AG04449 (cell line): ENCODE measurements at regions not wholly inside any gene's neighbourhood (a gene's known extent, or its start where the extent isn't known, plus 50 kb on each side); places are given as distances from the start of the nearest gene placed in this dataset.

Experiments
- CTCF ChIA-PET: fragments of 350-600 bp; formaldehyde crosslinking; extraction: SDS; loops from one replicate; lab custom pipeline; 2021; ENCODE audit warnings: antibody characterized with exemption; lab: Yijun Ruan, JAX
- POLR2A ChIA-PET: fragments of 400-600, 350-600 bp; formaldehyde crosslinking; extraction: SDS; loops from one replicate; lab custom pipeline; 2020; ENCODE audit warnings: antibody characterized with exemption, inconsistent platforms; lab: Yijun Ruan, JAX
- DNase-seq: peaks from one replicate; pipeline ENCODE4 v3.0.0-alpha.2; 2010; ENCODE audit warnings: low read depth, low spot score
- H3K4me3 ChIP-seq: 2 replicates; pipeline ENCODE4 v1.5.1; 2011; ENCODE audit warnings: low read depth, mild to moderate bottlenecking, control low read depth, low read length
- CTCF ChIP-seq: IDR thresholded peaks from one replicate; pipeline ENCODE4 v1.5.1; 2011; ENCODE audit warnings: mild to moderate bottlenecking, moderate library complexity, low read length, control low read depth, inconsistent platforms; ENCODE audit not compliant: insufficient read depth; ENCODE audit errors: missing control alignments

DNA sequence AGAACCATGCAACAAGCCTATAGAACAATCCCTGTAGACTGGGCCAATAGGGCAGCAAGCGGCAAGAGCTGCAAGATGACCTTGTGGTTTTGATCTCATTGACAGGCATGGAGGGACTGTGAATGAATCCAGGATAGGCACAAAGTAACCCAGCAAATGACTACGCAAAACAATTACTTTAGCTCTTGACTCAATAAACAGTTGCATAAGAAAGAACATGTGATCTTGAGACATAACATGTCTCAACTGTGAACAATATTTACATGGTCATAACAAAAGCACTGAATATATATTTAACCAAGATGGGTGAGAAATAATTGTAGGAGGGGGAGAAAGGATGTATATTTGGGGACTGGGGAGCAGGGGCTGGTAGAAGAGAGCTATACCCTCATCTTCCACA, 313.7 kb upstream of the CDH5 start:
- DNase-seq, result no peak
- H3K4me3 ChIP-seq, result no peak overlapping the region
- CTCF ChIA-PET, result interaction anchor here (0.6 to 1.6 kb wide), 2 partner anchors 10 to 220 kb away, joined by 3 read pairs; no protein-coding TSS in a partner anchor
- no peak for TF ChIP-seq CTCF
- POLR2A ChIA-PET, result no interaction called here

GRCh38 chr16:66050991-66051390, 315.5 kb upstream of the CDH5 start:
- ChIA-PET POLR2A (no interaction called here), CTCF (interaction anchor here (1.2 kb wide), 1 partner anchor 13 kb away, joined by 3 read pairs; no protein-coding TSS in a partner anchor)
- no peak for TF ChIP-seq CTCF
- DNase-seq, result no peak
- no peak overlapping the region for H3K4me3 ChIP-seq

- ChIA-PET CTCF (no interaction called here), POLR2A (no interaction called here)
- TF ChIP-seq CTCF, result no peak
- no peak for DNase-seq
- H3K4me3 ChIP-seq, result no peak overlapping the region
Observed at GRCh38 chr16:66049865-66050264, 316.6 kb upstream of the CDH5 start.

- ChIA-PET POLR2A (no interaction called here), CTCF (no interaction called here)
- no peak overlapping the region for H3K4me3 ChIP-seq
- no peak for TF ChIP-seq CTCF
- DNase-seq, result no peak
Observed at GRCh38 chr16:66045626-66046025, 320.9 kb upstream of the CDH5 start.

GRCh38 chr16:66044556-66044955, 321.9 kb upstream of the CDH5 start:
- no peak overlapping the region for H3K4me3 ChIP-seq
- DNase-seq, result no peak
- POLR2A ChIA-PET, result no interaction called here
- TF ChIP-seq CTCF, result no peak
- CTCF ChIA-PET, result no interaction called here

GRCh38 chr16:66044089-66044488, 322.4 kb upstream of the CDH5 start:
- H3K4me3 ChIP-seq, result no peak overlapping the region
- no peak for TF ChIP-seq CTCF
- CTCF ChIA-PET, result no interaction called here
- POLR2A ChIA-PET, result no interaction called here
- no peak for DNase-seq

DNA sequence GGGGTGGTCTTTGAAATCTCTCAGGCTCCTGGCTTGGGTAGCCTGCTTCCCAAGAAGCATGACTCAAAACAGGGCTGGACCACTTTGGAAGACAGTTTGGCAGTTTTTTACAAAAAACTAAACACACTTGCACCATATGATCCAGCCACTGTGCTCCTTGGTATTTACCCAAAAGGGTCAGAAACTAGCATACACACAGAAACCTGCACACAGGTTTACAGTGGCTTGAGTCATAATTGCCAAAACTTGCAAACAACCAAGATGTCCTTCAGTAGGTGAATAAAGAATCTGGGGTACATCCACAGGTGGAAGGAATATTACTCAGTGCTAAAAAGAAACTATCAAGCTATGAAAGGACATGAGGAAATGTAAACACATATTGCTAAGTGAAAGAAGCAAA, 323.2 kb upstream of the CDH5 start:
- TF ChIP-seq CTCF, result no peak
- no peak for DNase-seq
- no peak overlapping the region for H3K4me3 ChIP-seq
- CTCF ChIA-PET, result no interaction called here
- POLR2A ChIA-PET, result no interaction called here
